HG02981 (cell line): ENCODE measurements at regions not wholly inside any gene's neighbourhood (a gene's known extent, or its start where the extent isn't known, plus 50 kb on each side); places are given as distances from the start of the nearest gene placed in this dataset.
"Not testable (repeated sequence)": the region's sequence is repeated elsewhere in the genome, so short reads cannot be mapped to it uniquely, and the experiment has no call there.

ENCODE experiments used
- ATAC-seq: cut with Tn5 transposase; IDR thresholded peaks from one replicate; pipeline ENCODE4 v1.9.1; 2021; ENCODE audit warnings: mild to moderate bottlenecking, moderate library complexity; ENCODE audit not compliant: unreplicated experiment

DNA sequence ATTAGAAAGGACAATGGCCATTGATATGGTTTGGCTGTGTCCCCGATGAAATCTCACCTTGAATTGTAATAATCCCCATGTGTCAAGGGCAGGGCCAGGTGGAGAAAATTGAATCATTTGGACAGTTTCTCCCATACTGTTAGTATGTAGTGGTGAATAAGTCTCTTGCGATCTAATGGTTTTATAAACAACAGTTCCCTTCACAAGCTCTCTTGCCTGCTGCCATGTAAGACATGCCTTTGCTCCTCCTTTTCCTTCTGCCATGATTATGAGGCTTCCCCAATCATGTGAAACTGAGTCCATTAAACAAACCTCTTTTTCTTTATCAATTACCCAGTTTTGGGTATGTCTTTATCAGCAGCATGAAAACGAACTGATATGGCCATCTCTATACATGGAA is 302.7 kb downstream of the SFMBT2 start:
- no peak for ATAC-seq

DNA sequence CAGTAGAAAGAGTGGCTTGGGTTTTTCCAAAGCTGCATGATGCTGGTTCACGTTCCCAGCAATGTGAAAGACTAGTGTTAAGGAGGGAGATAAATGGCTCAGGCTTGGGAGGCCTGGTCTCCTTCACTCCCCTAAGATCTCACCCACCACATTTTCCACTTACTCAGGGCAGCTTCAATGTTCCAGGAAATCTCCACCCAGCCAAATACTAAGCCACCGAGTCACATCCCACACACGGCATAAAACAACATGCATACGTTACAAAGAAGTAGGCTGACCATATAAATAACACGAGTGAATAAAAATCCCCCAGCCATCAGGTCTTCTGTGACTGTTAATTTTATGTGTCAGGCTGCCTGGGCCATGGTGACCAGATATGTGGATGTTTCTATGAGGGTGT is 303.5 kb downstream of the SFMBT2 start:
- no peak for ATAC-seq

DNA sequence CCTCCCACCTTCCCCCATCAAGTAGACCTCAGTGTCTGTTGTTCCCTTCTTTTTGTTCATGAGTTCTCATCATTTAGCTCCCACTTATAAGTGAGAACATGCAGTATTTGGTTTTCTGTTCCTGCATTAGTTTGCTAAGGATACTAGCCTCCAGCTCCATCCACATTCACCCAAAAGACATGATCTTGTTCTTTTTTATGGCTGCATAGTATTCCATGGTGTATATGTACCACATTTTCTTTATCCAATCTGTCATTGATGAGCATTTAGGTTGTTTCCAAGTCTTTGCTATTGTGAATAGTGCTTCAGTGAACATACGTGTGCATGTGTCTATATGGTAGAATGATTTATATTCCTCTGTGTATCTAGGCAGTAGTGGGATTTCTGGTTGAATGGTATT is 306.5 kb downstream of the SFMBT2 start:
- not testable (repeated sequence) for ATAC-seq

DNA sequence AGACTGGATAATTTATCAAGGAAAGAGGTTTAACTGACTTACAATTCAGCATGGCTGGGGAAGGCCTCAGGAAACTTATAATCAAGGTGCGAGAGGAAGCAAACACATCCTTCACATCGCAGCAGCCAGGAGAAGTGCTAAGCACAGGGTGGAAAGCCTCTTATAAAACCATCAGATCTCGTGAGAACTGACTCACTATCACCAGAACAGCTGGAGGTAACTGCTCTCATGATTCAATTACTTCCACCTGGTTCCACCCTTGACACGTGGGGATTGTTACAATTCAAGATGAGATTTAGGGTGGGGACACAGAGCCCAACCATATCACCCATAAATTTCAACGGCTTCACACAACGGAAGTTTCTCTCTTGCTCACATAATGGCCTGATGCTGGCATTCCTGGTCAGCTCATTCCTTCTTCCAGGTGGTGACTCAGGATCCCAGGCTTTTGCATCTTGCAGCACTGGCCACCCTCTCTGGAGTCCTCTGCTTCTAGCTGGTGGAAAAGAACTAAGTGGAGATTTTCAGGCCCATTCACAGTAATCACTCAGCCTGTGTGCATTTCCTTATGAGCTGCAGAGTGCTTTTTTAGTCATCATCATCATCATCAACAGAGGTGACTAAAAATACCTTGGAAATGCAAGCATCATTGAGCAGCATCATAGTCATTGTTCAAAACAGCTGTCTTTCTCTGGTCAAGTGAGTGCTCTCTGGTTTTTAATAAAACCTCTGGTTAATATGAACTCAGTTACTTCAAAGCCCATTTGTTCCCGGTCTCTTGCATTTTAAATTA is 308.1 kb downstream of the SFMBT2 start:
- ATAC-seq, result peak; percentile 77

DNA sequence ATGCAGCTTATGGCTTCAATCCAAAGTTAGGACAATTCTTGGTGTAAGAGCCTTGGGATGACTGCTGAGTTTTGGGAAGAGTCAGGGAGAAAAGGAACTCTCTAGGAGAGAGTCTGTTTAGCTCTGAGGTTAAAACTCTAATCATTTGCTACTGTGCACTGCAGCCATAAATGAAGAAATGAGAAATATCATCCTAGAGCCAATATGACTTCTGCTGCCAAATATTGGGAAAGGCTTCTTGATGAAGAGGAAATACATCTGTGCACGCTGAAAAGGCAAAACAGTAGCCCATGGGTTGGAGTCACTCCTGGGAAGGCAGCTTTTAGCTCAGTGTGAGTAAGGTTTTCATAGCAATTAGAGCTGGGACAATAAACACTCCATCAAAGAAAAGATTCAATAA is 308.8 kb downstream of the SFMBT2 start:
- ATAC-seq, result no peak

DNA sequence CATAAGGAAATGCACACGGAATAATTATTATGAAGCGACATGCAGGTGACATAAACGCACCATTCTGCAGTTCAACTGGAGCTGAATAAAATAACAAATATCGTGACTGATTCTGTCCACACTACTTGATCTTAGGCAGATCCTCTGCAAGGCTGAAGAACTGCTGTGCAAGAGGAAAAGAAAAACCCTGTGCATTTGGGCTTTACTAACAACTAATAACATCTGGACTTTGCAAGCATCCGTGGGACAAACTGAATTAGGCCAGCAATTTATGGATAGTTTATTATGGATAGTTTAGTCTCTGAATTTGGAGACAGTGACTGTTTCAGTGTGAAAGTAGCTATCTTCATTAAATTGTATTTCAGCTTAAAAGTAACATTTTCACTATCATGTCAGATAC is 309.4 kb downstream of the SFMBT2 start:
- no peak for ATAC-seq

DNA sequence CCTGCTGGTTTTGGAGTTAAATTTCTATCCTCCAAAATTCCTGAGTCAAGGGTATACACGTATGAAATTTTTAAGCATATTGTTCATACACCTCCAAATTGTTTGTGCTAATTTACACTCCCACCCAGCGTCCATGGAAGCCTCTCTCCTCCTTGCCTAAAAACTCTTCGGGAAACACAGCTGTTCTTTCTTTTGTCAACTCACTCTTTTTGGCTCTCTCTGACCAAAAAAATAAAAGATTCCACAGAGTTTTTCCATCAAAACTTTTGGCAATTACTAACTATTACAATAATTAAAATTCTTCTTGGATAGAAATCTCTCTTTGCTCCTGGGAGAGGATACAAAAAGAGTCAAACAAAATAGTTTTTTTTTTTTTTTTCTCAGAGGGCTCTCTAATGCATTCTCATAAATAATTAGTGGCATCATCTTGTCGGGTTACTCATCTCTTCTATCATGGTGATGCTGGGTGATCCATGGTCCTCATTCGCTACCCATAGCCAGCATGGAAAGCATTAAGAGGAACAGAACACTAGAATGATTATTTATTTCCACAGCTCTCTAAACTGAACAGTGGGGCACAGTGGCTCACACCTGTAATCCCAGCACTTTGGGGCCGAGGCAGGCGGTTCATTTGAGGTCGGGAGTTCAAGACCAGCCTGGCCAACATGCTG is 310.7 kb downstream of the SFMBT2 start:
- no peak for ATAC-seq

DNA sequence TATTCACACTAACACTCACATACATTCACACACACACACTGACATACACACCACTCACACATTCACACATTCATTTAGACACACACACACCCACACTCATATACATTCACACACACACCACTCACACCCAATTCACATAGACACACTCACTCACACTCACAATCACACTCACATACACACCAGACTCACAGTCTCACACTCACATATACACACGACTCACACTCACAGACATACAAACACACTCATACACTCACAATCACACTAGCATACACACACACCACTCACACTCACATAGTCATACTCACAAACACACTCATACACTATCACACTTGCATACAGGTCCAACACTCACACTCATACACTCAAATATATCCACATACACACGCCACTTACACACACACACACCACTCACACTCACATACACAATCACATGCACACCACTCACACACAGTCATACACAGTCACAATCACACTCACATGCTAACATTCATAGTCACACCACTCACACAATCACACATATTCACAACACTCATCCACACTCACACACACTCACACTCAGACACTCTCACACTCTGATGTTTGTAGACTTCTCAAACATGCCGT is 312.6 kb downstream of the SFMBT2 start:
- ATAC-seq, result no peak

DNA sequence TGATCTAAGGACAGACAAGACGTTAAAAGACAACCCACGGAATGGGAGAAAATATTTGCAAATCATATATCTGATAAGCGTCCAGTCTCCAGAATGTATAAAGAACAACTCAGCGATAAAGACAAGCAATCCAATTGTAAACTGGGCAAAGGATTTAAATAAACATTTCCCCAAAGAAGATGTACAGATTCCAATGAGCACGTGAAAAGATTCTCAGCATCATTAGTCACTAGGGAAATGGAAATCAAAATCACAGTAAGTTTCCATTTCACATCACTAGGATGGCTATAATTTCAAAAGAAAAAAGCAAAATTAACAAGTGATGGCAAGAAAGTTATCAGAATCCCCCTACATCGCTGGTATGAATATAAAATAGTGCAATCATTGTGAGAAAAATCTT is 316.1 kb downstream of the SFMBT2 start:
- no peak for ATAC-seq

DNA sequence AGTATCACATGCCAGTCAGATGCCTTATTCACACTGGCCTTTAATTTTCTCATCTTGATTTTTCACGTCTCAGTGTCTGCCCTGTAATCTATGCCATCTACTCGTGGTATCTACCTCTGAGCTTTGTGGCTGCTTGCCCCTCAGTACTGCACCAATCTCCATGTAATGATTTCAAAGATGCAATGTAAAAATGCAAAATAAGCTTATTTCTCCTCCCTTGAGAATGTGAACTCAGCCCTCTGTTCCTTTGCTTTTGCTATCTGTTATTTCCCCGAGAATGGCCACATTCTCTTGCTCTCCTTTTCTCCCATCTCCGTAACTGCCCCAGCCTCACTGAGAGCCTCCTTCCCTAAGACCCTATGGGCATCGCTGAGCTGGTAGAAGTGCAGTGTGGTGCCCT is 317.5 kb downstream of the SFMBT2 start:
- no peak for ATAC-seq

DNA sequence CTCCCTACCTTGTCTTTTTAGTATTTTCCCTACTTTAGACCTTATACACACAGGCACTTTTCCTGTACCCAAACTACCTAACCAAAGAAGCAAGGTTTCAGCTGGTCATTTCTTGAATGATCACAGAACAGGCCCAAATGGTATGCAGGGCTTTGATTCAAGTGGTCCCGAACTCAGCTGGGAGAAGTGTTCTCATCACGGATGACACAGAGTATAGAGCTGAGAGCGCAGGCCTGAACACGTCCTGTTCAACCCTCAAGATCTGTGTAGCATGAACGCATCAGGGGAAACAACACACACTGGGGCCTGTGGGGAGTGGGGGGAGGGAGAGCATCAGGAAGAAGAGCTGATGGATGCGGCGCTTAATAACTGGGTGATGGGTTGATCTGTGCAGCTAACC is 318.2 kb downstream of the SFMBT2 start:
- ATAC-seq, result no peak

DNA sequence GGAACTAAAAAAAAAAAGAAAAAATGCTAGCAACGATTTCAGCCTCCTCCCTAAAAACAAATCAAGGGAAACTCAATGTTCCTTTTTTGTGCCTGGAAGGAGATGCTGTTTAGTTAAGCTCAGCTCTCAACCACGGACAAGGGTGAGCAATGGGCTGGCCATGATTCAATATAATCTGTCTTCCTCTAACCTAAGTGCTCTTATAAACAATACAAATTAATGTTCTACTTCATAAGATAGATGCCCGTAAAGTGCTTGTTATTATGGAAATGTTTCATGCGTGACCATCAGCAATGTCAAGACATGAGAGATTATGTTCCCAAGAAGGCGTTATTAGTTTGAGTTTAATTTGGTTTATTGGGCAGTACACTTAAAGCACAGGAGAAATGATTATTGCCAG is 320.3 kb downstream of the SFMBT2 start:
- ATAC-seq, result no peak

DNA sequence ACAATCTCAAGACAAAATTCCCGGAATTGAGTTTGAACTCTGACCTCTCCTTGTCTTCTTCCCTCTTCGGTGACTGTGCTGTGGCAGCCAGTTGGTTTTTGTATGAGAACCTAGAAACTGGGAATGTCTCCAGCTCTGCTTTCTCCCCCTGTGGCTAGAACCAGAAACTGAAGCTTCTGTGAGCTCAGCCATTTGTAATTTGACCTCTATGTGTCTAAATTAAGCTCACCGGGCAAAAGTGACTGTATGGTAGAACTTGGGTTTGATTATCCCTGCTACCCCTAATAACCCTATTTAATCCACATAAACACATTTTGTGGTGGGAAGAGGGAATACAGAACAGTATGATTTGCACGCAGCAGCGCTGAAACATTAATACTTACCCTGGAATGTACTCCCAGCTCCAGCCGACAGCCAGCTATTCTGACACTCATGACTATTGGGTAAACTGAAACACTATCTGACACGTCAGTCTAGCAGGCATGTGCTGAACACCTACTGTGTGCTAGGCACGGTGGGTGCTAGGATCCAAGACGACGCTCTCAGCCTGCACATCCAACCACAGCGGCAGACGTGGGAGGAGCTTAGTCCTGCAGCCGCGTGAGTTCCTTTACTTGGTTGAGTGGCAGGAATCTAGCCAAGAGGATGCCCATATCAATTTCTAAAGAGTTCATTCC is 324.8 kb downstream of the SFMBT2 start:
- no peak for ATAC-seq

DNA sequence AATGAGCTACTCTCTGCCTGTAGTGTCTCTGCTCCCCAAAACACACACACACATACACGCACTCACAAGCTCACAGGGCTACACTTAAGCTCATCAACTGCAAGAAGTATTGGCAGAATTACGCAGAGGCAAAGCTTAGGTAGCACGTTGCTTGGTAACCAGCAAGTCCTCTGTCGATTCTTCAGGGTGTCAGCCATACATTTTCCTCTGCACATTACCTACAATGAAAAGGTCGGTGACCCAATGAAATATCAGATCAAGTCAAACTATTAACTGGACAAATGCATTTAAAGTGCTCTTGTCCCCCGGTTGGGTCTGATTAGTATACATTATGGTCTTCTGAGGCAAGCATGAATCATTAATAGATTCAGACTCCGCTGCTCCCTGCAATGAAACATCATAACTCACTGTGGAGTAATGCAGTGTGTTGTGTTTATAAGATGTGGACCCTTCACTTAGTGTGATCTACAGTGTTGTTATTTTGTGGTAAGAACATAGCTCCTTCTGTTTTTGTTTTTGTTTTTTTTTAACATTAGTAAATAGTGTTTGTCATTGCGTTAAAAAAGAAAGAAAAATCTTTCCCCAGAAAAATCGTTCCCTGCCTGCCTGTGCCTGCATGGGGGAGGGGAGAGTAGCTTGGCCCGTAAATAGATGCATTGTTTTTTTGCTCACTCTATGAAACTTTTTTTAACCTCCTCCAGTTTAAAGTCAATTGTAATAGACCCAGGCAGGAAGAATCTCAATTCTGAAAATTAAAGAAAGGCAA is 325.5 kb downstream of the SFMBT2 start:
- ATAC-seq, result no peak

DNA sequence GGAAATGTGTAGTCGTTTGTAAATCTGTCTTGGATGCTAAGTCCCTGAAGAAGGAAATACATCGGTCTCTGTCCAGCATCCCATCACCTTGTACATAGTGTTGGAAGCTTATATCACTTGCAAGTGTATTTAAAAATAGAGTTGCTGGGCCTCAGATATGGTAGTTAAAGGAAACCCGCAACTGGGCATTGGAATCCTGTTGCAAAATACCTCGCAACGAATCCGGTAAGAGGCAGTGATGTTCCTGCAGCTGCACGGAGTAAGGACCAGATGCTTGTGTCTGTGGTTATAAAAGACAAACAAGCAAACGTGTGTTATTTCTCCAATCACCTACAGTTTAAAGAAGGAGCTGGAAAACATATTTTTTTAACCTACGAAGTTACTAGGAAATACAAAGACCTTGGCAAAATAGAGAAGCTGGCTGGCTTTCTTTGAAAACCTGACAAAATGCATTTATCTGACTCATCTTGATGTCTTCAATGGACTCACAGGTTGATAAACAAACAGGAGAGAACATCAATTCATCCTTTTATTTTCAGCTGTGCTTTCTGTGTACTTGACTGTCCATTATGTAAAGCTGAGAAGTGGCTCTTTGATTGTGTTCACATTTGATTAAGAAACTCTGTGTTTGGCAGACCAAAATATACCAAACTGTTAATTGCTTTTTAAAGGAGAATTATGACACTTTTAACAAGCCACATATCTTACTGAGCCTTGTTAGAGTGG is 326.4 kb downstream of the SFMBT2 start:
- no peak for ATAC-seq

DNA sequence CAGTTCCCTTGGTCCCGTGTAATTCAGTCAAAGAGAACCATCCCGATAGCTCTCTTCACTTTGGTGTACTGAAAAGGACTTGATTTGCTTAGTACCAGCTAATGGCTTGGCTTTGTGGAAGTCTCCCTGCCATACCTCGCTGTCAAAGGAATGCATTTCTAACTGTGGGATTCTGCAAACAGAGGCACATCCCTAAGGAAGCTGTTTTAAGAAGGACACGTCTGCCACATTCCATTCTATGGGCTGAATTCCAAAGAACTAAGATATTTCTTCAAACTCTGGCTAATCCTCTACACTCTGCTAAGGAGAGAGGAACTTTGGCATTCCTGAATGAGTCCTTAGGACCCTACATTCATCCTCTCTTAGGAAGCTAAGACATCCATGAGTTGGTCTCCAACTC is 327.9 kb downstream of the SFMBT2 start:
- no peak for ATAC-seq

DNA sequence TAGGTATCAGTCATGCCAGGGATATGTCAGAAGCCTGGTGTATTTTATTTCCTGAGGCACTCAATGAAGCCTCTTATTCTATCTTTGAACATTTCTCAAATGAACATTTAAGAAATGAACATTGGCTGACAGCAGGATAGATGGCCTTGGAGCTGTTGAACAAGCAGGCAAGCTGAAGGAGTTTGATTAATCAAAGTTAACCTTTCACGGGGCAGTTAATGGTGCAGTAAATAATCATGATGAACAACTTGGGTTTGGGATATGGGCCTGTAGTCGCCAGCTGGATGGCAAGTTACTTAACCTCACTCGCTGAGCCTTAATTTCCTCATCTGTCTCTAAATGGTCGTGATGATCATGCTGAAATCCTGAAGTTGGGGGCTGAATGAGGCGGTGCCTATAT is 333.0 kb downstream of the SFMBT2 start:
- no peak for ATAC-seq

DNA sequence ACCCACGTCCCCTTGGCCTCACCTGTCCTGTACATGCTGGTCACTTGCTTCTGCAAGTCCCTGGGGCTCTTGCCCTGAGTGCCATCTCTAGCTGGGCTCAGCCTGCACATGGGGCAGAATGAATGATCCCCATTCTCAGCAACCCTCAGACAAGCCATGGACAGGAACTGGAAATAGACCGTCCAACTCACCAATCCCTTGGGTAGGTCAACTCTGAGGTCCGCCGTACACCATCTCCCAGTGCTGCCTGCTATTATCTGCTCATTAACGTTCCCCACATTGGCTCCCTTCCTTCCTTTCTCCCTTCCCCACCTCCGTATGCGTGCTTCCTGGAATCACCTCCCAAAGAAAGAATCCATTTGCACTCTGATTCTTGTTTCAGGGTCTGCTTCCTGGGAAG is 335.0 kb downstream of the SFMBT2 start:
- ATAC-seq, result no peak

DNA sequence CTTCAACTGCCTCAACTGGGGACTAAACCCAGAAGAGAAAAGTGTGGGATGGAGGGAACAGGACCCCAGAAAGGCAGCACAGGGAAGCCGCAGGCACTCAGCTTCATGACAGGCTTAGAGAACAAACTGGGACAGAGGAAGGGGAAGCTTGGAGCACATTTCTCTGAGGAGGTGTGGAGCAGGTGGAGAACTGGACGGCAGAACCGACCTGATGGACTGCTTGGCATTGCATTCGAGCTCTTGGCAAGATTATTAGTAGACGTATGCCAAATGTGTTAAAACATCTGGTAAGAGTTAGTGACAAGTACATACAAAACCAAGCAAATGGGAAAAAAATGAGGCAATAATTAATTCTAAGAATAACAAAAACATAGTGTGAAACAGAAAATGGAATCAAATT is 335.7 kb downstream of the SFMBT2 start:
- no peak for ATAC-seq

DNA sequence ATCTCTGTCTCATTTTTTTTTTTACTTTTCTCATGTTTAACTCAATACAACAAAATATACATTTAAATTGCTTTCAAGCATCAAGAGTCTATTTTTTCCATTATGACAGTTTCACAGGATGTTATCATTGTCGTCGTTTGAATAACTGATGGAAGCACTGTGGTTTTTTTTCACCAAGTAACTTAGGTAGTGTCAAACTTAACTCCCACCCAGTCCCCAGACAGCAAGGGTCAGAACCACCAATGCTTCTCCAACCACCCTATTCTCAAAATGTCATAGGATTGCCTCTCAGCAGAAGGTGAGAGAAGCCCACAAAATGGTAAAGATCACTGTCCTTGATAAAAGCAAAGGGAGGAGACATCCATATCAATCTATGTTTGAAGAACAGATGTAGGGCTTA is 339.4 kb downstream of the SFMBT2 start:
- ATAC-seq, result no peak
